ENCODE measurements at regions not wholly inside any gene's neighbourhood (a gene's known extent, or its start where the extent isn't known, plus 50 kb on each side); places are given as distances from the start of the nearest gene placed in this dataset.

DNA sequence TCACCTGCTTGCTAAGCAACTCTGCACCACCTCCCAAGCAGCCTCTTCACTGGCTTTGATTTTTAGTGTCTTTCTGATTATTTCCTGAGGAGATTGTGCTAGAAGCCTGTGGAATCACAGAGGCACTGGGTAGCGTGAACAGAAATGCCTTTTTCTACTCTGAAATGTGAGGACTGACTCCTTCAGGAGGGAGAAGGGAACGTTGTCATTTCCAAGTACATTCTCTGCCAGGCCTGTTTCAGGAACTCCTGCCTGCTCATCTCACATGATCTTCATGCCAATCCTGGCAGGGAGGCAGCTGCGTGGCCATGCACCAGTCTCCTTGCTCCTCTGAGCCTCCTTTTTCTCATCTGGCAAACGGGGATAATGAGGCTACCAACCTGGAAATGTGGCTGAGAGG, 49.8 kb upstream of the PRDM11 start:
- POLR2A ChIA-PET, result no interaction called here
- DNase-seq (ENCODE audit: extremely low spot score), result no peak
- CTCF ChIA-PET, result interaction anchor here (4.6 kb wide), 1 partner anchor 159 kb away, joined by 31 read pairs; no protein-coding TSS in a partner anchor
- TF ChIP-seq ELF4 (IDR thresholded peaks at IDR 0.05) (no peak), PKNOX1 (IDR thresholded peaks at IDR 0.05) (no peak), L3MBTL2 (conservative IDR thresholded peaks at IDR 0.05) (no peak), NFRKB (IDR thresholded peaks at IDR 0.05) (no peak), TARDBP (IDR thresholded peaks at IDR 0.05) (no peak), FOXA1 (IDR thresholded peaks at IDR 0.05) (no peak), LEF1 (IDR thresholded peaks at IDR 0.05; ENCODE audit: borderline replicate concordance) (no peak), FOXM1 (IDR thresholded peaks at IDR 0.05; ENCODE audit: borderline replicate concordance) (no peak), SUZ12 (IDR thresholded peaks at IDR 0.05) (no peak), ARNT (IDR thresholded peaks at IDR 0.05) (no peak), ZNF384 (IDR thresholded peaks at IDR 0.05) (no peak), SP1 (IDR thresholded peaks at IDR 0.05) (no peak), FOXK2 (IDR thresholded peaks at IDR 0.05) (no peak), BHLHE40 (IDR thresholded peaks at IDR 0.05; ENCODE audit: borderline replicate concordance) (no peak)

Data from HEK293T (cell line).